HepG2 (cell line): ENCODE measurements at regions not wholly inside any gene's neighbourhood (a gene's known extent, or its start where the extent isn't known, plus 50 kb on each side); places are given as distances from the start of the nearest gene placed in this dataset.

Experiments used
- ATAC-seq: fragments of 200-7000 bp; cut with Tn5 transposase; 3 replicates; pipeline ENCODE4 v1.9.1; 2020; ENCODE audit warnings: mild to moderate bottlenecking, moderate library complexity
- BruUV-seq: library from RNA; stranded (reverse); fragments of 400-500 nt; replicated peaks from 2 replicates; lab custom pipeline; 2021; lab: Mats Ljungman, UMichigan
- CTCF ChIA-PET: fragments of 300-600 bp; formaldehyde crosslinking; extraction: SDS; loops from one replicate; lab custom pipeline; 2021; ENCODE audit warnings: low total read pairs, inconsistent platforms, low intra/inter-chr PET ratio; lab: Yijun Ruan, JAX
- POLR2A ChIA-PET: fragments of 350-600 bp; sonication (Branson Sonifier 250); formaldehyde crosslinking; loops from one replicate; lab custom pipeline; 2020; ENCODE audit warnings: antibody characterized with exemption, inconsistent platforms; lab: Yijun Ruan, JAX
- DNase-seq: peaks from one replicate; pipeline ENCODE4 v3.0.0-alpha.2; 2015; ENCODE audit warnings: low spot score
- FAIRE-seq: peaks from 3 replicates; lab custom pipeline; 2011; peaks lifted over from hg19 to GRCh38; lab: Jason Lieb, UNC
- H2AFZ ChIP-seq: one replicate; pipeline ENCODE4 v1.6.1; 2011; ENCODE audit warnings: low read length, inconsistent platforms
- H3K27ac ChIP-seq: fragments of 300-600 bp; 3 replicates; pipeline ENCODE4 v1.8.0; 2011; ENCODE audit warnings: mixed run types, mild to moderate bottlenecking, mixed read lengths, low read length, inconsistent platforms; ENCODE audit not compliant: insufficient read depth; ENCODE audit errors: extremely low read length
- H3K27me3 ChIP-seq, 2 experiments: fragments of 200-600 bp in 1 of 2; 2 replicates in 1 of 2; 3 replicates in 1 of 2; pipeline versions ENCODE4 v1.6.0 to v1.8.0; 2011; ENCODE audit warnings: low read length in 2 of 2, mild to moderate bottlenecking in 2 of 2, moderate library complexity in 2 of 2, inconsistent platforms in 1 of 2; ENCODE audit not compliant: insufficient read depth in 2 of 2, control insufficient read depth in 1 of 2
- H3K36me3 ChIP-seq, 2 experiments: fragments of 200-600 bp in 1 of 2; replicated peaks in 1 of 2; 2 replicates in 1 of 2; 3 replicates in 1 of 2; pipeline versions ENCODE4 v1.5.1 to v1.8.0; 2011; ENCODE audit warnings: low read length in 2 of 2, inconsistent platforms in 1 of 2; ENCODE audit not compliant: insufficient read depth in 2 of 2, control insufficient read depth in 1 of 2
- H3K4me1 ChIP-seq: 2 replicates; pipeline ENCODE4 v1.5.1; 2012; ENCODE audit warnings: low read length, inconsistent platforms; ENCODE audit not compliant: insufficient read depth
- H3K4me2 ChIP-seq: 2 replicates; pipeline ENCODE4 v1.6.0; 2011; ENCODE audit warnings: low read depth, low read length, inconsistent platforms
- H3K4me3 ChIP-seq, 3 experiments: fragments of 200-600 bp in 1 of 3; sonication (generic), shearing (Covaris generic) in 1 of 3; replicated peaks in 1 of 3; 2 replicates each; pipeline ENCODE4 v1.5.1; 2011 to 2016; ENCODE audit warnings: low read length in 3 of 3, inconsistent platforms in 2 of 3, low read depth in 2 of 3, mild to moderate bottlenecking in 2 of 3, control low read depth in 1 of 3, mixed read lengths in 1 of 3; ENCODE audit not compliant: insufficient read depth in 1 of 3
- H3K79me2 ChIP-seq: one replicate; pipeline ENCODE4 v1.6.1; 2011; ENCODE audit warnings: low read length, inconsistent platforms; ENCODE audit not compliant: insufficient read depth
- H3K9ac ChIP-seq: 2 replicates; pipeline ENCODE4 v1.6.0; 2011; ENCODE audit warnings: mild to moderate bottlenecking, low read depth, low read length, inconsistent platforms; ENCODE audit not compliant: insufficient read depth
- H3K9me3 ChIP-seq: 2 replicates; pipeline ENCODE4 v1.5.1; 2012; ENCODE audit warnings: mild to moderate bottlenecking, low read length
- H4K20me1 ChIP-seq: 2 replicates; pipeline ENCODE4 v1.6.0; 2011; ENCODE audit warnings: inconsistent platforms, mild to moderate bottlenecking, low read length, moderate library complexity; ENCODE audit not compliant: insufficient read depth
- CCAR2 ChIP-seq: fragments of 200-400 bp; formaldehyde crosslinking; optimal IDR thresholded peaks from 2 replicates; pipeline ENCODE3; 2018; ENCODE audit warnings: low read depth, mild to moderate bottlenecking, low read length, moderate library complexity
- MLXIP ChIP-seq: sonication (generic); formaldehyde crosslinking; IDR thresholded peaks from 2 replicates; pipeline ENCODE4 v1.9.0; 2021; ENCODE audit warnings: missing genetic modification reagents, borderline replicate concordance
- NFIB ChIP-seq: sonication (generic); formaldehyde crosslinking; IDR thresholded peaks from 2 replicates; pipeline ENCODE4 v1.9.0; 2021; ENCODE audit warnings: missing genetic modification reagents, mild to moderate bottlenecking, borderline replicate concordance
- ONECUT2 ChIP-seq: sonication (generic); formaldehyde crosslinking; IDR thresholded peaks from 2 replicates; pipeline ENCODE4 v1.4.0; 2020; ENCODE audit warnings: missing genetic modification reagents
- SAP130 ChIP-seq: IDR thresholded peaks from 2 replicates; pipeline ENCODE4 v1.6.1; 2016; ENCODE audit warnings: low read depth
- SIN3B ChIP-seq: fragments of 150-350 bp; IDR thresholded peaks from 2 replicates; pipeline ENCODE4 v1.6.1; 2014; ENCODE audit warnings: low read length
- SMC3 ChIP-seq: IDR thresholded peaks from 2 replicates; pipeline ENCODE4 v1.6.1; 2011; ENCODE audit warnings: low read length, improper control_type of control experiment
- STAG1 ChIP-seq: sonication (generic); formaldehyde crosslinking; IDR thresholded peaks from 2 replicates; pipeline ENCODE4 v1.4.0; 2020; ENCODE audit warnings: missing genetic modification reagents
- ZNF652 ChIP-seq: IDR thresholded peaks from 2 replicates; pipeline ENCODE4 v1.6.1; 2016; ENCODE audit warnings: low read depth, borderline replicate concordance
- ZNF747 ChIP-seq: sonication (generic); formaldehyde crosslinking; IDR thresholded peaks from 2 replicates; pipeline ENCODE4 v1.8.1; 2023; ENCODE audit warnings: missing genetic modification reagents, mild to moderate bottlenecking, borderline replicate concordance
- WGBS: methylation state at CpG from one replicate; pipeline ENCODE4 v1.1.6; 2017; ENCODE audit warnings: low lambda C conversion rate; 5-methylcytosine and 5-hydroxymethylcytosine counted together
- in situ Hi-C: cut with HindIII; loops from 2 replicates; pipeline ENCODE4 v1.10.0; 2017; ENCODE audit warnings: low pct_unique_long_range_greater_than_20kb; ENCODE audit not compliant: extremely low pct_ligation_motif_present
- intact Hi-C: fragments of 100-400 bp; cut with micrococcal nuclease; formaldehyde crosslinking; loops from one replicate; pipeline ENCODE4 v1.10.0; 2022; ENCODE audit not compliant: unreplicated experiment
- TF ChIP-seq, protein P1 (sequence below): sonication (generic); formaldehyde crosslinking; IDR thresholded peaks from 2 replicates; pipeline ENCODE4 v1.5.0; 2020; ENCODE audit warnings: mild to moderate bottlenecking, missing genetic modification reagents, moderate library complexity

- POLR2A ChIA-PET: no interaction called here
- 0 out of 2 replicates have a peak, but pooled peaks have one; percentile 11 for TF ChIP-seq SMC3
- TF ChIP-seq STAG1 (CRISPR knock-in tag): peak; percentile 41
- no peak for TF ChIP-seq ZNF747 (CRISPR knock-in tag)
- no peak for TF ChIP-seq SAP130 (CRISPR knock-in tag)
- no peak for TF ChIP-seq SIN3B
- TF ChIP-seq CCAR2: no peak
- TF ChIP-seq ZNF652 (CRISPR knock-in tag): peak; percentile 20; the same call in 1 of the 2 replicates
- no peak for TF ChIP-seq MLXIP (CRISPR knock-in tag)
- no peak for TF ChIP-seq ONECUT2 (CRISPR knock-in tag)
- TF ChIP-seq, protein P1, sequence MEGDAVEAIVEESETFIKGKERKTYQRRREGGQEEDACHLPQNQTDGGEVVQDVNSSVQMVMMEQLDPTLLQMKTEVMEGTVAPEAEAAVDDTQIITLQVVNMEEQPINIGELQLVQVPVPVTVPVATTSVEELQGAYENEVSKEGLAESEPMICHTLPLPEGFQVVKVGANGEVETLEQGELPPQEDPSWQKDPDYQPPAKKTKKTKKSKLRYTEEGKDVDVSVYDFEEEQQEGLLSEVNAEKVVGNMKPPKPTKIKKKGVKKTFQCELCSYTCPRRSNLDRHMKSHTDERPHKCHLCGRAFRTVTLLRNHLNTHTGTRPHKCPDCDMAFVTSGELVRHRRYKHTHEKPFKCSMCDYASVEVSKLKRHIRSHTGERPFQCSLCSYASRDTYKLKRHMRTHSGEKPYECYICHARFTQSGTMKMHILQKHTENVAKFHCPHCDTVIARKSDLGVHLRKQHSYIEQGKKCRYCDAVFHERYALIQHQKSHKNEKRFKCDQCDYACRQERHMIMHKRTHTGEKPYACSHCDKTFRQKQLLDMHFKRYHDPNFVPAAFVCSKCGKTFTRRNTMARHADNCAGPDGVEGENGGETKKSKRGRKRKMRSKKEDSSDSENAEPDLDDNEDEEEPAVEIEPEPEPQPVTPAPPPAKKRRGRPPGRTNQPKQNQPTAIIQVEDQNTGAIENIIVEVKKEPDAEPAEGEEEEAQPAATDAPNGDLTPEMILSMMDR: 0 out of 2 replicates have a peak, but pooled peaks have one; percentile 19
- no peak for TF ChIP-seq NFIB (CRISPR knock-in tag)
- H3K9me3 ChIP-seq: no peaks in the 10 kb centered on the region
- BruUV-seq: no TSS peak
- intact Hi-C loops (loop anchor here (2.0 to 5.0 kb wide), 6 partner anchors 77 to 650 kb away; no protein-coding TSS in a partner anchor), in situ Hi-C loops (no loop called here)
- no peaks in the 10 kb centered on the region for H3K79me2 ChIP-seq
- no peak overlapping the region for H3K4me2 ChIP-seq
- DNase-seq (peak; percentile 7), ATAC-seq (peak; percentile 67), FAIRE-seq (no peak)
- 40% methylated on average over 1 of the region's 5 CpGs for WGBS
- H3K4me1 ChIP-seq: no peaks in the 10 kb centered on the region
- H2AFZ ChIP-seq: no peak overlapping the region
- CTCF ChIA-PET: no interaction called here
- no peaks in the 10 kb centered on the region for H4K20me1 ChIP-seq
- no peak overlapping the region for H3K9ac ChIP-seq
- H3K36me3 ChIP-seq: no peaks in the 10 kb centered on the region
- no peak overlapping the region for H3K27ac ChIP-seq
- H3K4me3 ChIP-seq: no peak overlapping the region
- peaks cover 0 to 7% of the 10 kb centered on the region in 2 experiments; a peak in 2 of 5 replicates for H3K27me3 ChIP-seq
Observed at GRCh38 chr10:52950578-52950977, 178.0 kb upstream of the MBL2 start.
